Endodermal cell (in vitro differentiated cells): ENCODE measurements at regions not wholly inside any gene's neighbourhood (a gene's known extent, or its start where the extent isn't known, plus 50 kb on each side); places are given as distances from the start of the nearest gene placed in this dataset.

Source experiments
- DNase-seq: peaks from one replicate; pipeline ENCODE4 v3.0.0-alpha.2; 2017
- H3K27ac ChIP-seq: 2 replicates; pipeline ENCODE4 v1.5.1; 2013; ENCODE audit warnings: mild to moderate bottlenecking, low read depth, low read length, moderate library complexity
- H3K27me3 ChIP-seq: 2 replicates; pipeline ENCODE4 v1.6.1; 2013; ENCODE audit warnings: mild to moderate bottlenecking, low read length, moderate library complexity; ENCODE audit not compliant: insufficient read depth, control insufficient read depth, poor library complexity, severe bottlenecking
- H3K36me3 ChIP-seq: 2 replicates; pipeline ENCODE4 v1.7.0; 2013; ENCODE audit warnings: mild to moderate bottlenecking, low read length, moderate library complexity; ENCODE audit not compliant: control insufficient read depth, insufficient read depth
- H3K4me1 ChIP-seq: one replicate; pipeline ENCODE4 v1.7.0; 2013; ENCODE audit warnings: low read length; ENCODE audit not compliant: control insufficient read depth, insufficient read depth
- H3K4me3 ChIP-seq: 2 replicates; pipeline ENCODE4 v1.5.1; 2013; ENCODE audit warnings: mild to moderate bottlenecking, low read length, moderate library complexity
- H3K9ac ChIP-seq: 2 replicates; pipeline ENCODE4 v1.6.1; 2013; ENCODE audit warnings: mild to moderate bottlenecking, low read length, moderate library complexity; ENCODE audit not compliant: poor library complexity, severe bottlenecking; ENCODE audit errors: extremely low read depth
- H3K9me3 ChIP-seq: 2 replicates; pipeline ENCODE4 v1.6.1; 2013; ENCODE audit warnings: mild to moderate bottlenecking, low read length, moderate library complexity; ENCODE audit not compliant: control insufficient read depth
- H3K27ac Mint-ChIP-seq: 2 replicates; pipeline ENCODE4 v1.8.0; 2020; ENCODE audit warnings: mixed read lengths
- H3K27me3 Mint-ChIP-seq: 2 replicates; pipeline ENCODE4 v1.8.0; 2021; ENCODE audit warnings: mild to moderate bottlenecking, mixed read lengths; ENCODE audit not compliant: insufficient read depth
- H3K36me3 Mint-ChIP-seq: 2 replicates; pipeline ENCODE4 v1.8.0; 2020; ENCODE audit warnings: low read depth, mixed read lengths
- H3K4me1 Mint-ChIP-seq: 2 replicates; pipeline ENCODE4 v1.8.0; 2020; ENCODE audit warnings: mixed read lengths
- H3K4me3 Mint-ChIP-seq: 2 replicates; pipeline ENCODE4 v1.8.0; 2020; ENCODE audit warnings: mild to moderate bottlenecking, moderate library complexity, mixed read lengths
- H3K9me3 Mint-ChIP-seq: 2 replicates; pipeline ENCODE4 v1.8.0; 2020; ENCODE audit warnings: mild to moderate bottlenecking, mixed read lengths
- CTCF ChIP-seq: fragments of 200-600 bp; sonication (generic); conservative IDR thresholded peaks from 2 replicates; pipeline ENCODE4 v1.5.0; 2021; ENCODE audit warnings: antibody characterized with exemption, mild to moderate bottlenecking
- WGBS, 2 experiments: methylation state at CpG; one replicate each; pipeline versions ENCODE4 v1.1.5 to v1.1.7; 2013; ENCODE audit warnings: missing lambda C conversion rate in 2 of 2, mixed read lengths in 1 of 2; ENCODE audit not compliant: insufficient coverage in 1 of 2, insufficient read length in 1 of 2; 5-methylcytosine and 5-hydroxymethylcytosine counted together

- Histone ChIP-seq H3K4me3 (no peak overlapping the region), H3K9me3 (no peaks in the 10 kb centered on the region), H3K27ac (no peak overlapping the region), H3K27me3 (no peaks in the 10 kb centered on the region), H3K9ac (no peak overlapping the region), H3K36me3 (no peaks in the 10 kb centered on the region), H3K4me1 (no peaks in the 10 kb centered on the region)
- no peak for DNase-seq
- H3K4me3 Mint-ChIP-seq: no peak overlapping the region
- no peaks in the 10 kb centered on the region for H3K9me3 Mint-ChIP-seq
- H3K4me1 Mint-ChIP-seq: no peaks in the 10 kb centered on the region
- H3K27ac Mint-ChIP-seq: no peak overlapping the region
- H3K36me3 Mint-ChIP-seq: no peaks in the 10 kb centered on the region
- H3K27me3 Mint-ChIP-seq: no peaks in the 10 kb centered on the region
- TF ChIP-seq CTCF: no peak
These were observed 249.8 kb upstream of the PRDM9 start for GRCh38 chr5:23257656-23258055.

- no peak overlapping the region for H3K4me3 Mint-ChIP-seq
- no peak overlapping the region for H3K4me3 ChIP-seq
- no peak for DNase-seq
- H3K27ac Mint-ChIP-seq: no peak overlapping the region
- H3K9me3 ChIP-seq: no peaks in the 10 kb centered on the region
- H3K36me3 ChIP-seq: no peaks in the 10 kb centered on the region
- no peaks in the 10 kb centered on the region for H3K9me3 Mint-ChIP-seq
- no peak overlapping the region for H3K9ac ChIP-seq
- WGBS, 2 experiments: 91 to 100% methylated on average over 1 of the region's 1 CpG
- H3K36me3 Mint-ChIP-seq: no peaks in the 10 kb centered on the region
- H3K4me1 ChIP-seq: no peaks in the 10 kb centered on the region
- no peaks in the 10 kb centered on the region for H3K4me1 Mint-ChIP-seq
- no peaks in the 10 kb centered on the region for H3K27me3 ChIP-seq
- no peak for TF ChIP-seq CTCF
- H3K27me3 Mint-ChIP-seq: no peaks in the 10 kb centered on the region
- no peak overlapping the region for H3K27ac ChIP-seq
These were observed 253.7 kb upstream of the PRDM9 start for GRCh38 chr5:23253621-23254198.

GRCh38 chr5:23242891-23243290 is 264.5 kb upstream of the PRDM9 start:
- WGBS, 2 experiments: 93 to 100% methylated on average over 2 of the region's 2 CpGs
- no peaks in the 10 kb centered on the region for H3K27me3 ChIP-seq
- Mint-ChIP-seq H3K4me1 (no peaks in the 10 kb centered on the region), H3K9me3 (no peaks in the 10 kb centered on the region), H3K36me3 (no peaks in the 10 kb centered on the region), H3K27me3 (no peaks in the 10 kb centered on the region), H3K4me3 (no peak overlapping the region), H3K27ac (no peak overlapping the region)
- DNase-seq: no peak
- TF ChIP-seq CTCF: no peak
- no peak overlapping the region for H3K9ac ChIP-seq
- no peaks in the 10 kb centered on the region for H3K9me3 ChIP-seq
- H3K4me3 ChIP-seq: no peak overlapping the region
- H3K27ac ChIP-seq: no peak overlapping the region
- H3K36me3 ChIP-seq: no peaks in the 10 kb centered on the region
- no peaks in the 10 kb centered on the region for H3K4me1 ChIP-seq
